Medulla oblongata (tissue), 1 donor: ENCODE measurements at regions not wholly inside any gene's neighbourhood (a gene's known extent, or its start where the extent isn't known, plus 50 kb on each side); places are given as distances from the start of the nearest gene placed in this dataset.

Source experiments
- DNase-seq: peaks from one replicate; pipeline ENCODE4 v3.0.0-alpha.2; 2015; ENCODE audit errors: extremely low spot score

GRCh38 chr1:221850470-221851187, 108.7 kb upstream of the DUSP10 start:
- DNase-seq = no peak

DNA sequence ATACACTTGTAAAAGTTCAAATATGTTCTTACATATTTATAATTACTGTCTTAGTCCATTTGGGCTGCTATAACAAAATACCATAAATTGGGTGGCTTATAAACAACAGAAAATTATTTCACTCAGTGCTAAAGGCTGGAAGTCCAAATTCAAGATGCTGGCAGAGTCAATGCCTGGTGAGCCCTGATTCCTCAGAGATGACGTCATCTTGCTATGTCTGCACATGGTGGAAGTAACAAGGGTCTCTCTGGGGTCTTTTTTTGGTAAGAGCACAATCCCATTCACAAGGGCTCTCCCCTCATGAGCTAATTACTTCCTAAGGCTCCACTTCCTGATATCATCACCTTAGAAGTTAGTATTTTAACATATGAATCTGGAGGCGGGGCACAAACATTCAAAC, 108.0 kb upstream of the DUSP10 start:
- DNase-seq = no peak

DNA sequence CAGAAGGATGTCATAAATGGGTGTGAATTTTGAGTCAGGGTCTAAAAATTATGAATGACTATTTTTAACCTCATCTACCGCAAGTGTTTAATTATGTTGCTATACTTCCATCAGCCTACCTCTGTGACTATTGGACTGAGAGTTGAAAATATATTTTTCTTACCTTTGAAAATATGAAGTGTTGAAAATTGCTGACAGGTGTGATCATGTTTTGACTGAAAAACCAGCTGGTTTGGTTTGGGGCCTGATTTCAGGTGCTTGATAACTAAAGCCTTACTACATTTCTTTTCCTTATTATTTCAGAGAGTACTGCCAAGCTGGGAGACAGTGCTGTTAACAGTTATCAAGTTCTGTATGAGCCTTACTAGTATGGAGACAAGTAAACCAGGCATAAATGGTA, 107.2 kb upstream of the DUSP10 start:
- no peak for DNase-seq

- DNase-seq = no peak
Measured at GRCh38 chr1:221847676-221848075, 105.8 kb upstream of the DUSP10 start.

GRCh38 chr1:221845650-221846371, 103.9 kb upstream of the DUSP10 start:
- DNase-seq = peak; percentile 4

DNA sequence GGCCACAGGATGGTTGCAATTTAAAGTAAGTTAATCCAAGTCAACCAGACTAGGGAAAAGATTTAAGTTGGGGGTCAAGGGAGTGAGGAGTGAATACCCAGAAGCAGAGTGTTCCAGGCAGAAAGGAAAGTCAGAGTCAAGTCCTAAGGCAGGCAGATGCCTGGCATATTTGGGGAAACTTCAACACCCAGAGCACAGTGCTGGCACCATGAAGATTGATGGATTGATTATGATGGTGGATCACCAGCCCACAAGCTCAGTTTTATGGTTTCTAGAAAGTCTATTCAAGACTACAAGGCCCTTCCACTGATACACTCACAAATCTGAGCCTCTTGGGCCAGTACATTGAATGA, 100.1 kb upstream of the DUSP10 start:
- DNase-seq = no peak

- DNase-seq = no peak
Measured at GRCh38 chr1:221841251-221841982, 99.5 kb upstream of the DUSP10 start.

DNA sequence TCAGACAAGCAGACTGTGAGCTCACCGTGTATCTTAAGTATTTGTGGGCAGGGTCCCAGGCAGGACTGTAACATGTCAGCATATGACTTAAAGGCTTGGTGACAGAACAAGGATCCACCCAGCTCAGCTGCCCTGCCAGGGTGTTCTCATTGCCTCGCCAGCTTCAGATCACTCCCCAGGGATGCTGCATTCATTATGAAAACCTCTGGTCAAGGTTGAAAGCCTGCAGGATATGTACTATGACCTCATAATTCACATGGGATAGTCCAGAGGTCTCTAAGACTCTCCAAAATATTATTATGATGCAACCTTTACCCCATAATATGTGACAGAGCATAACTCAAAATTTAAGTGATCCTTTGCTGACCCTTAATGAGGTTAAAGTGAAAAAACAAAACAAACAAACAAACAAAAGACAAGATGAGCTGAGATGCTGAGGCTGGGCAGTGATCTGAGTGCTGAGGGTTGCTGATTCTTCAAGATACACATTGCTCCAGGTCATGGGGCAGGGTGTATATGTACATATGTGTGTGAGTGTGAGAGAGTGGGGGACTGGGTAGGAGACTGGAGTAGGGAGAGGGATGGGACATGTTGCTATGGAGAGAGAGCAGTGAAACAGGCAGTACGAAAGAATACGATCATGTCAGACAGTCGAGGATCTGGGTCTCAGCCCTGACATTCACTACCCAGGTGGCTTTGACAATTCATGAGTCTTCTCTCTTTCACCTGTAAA, 98.8 kb upstream of the DUSP10 start:
- no peak for DNase-seq

DNA sequence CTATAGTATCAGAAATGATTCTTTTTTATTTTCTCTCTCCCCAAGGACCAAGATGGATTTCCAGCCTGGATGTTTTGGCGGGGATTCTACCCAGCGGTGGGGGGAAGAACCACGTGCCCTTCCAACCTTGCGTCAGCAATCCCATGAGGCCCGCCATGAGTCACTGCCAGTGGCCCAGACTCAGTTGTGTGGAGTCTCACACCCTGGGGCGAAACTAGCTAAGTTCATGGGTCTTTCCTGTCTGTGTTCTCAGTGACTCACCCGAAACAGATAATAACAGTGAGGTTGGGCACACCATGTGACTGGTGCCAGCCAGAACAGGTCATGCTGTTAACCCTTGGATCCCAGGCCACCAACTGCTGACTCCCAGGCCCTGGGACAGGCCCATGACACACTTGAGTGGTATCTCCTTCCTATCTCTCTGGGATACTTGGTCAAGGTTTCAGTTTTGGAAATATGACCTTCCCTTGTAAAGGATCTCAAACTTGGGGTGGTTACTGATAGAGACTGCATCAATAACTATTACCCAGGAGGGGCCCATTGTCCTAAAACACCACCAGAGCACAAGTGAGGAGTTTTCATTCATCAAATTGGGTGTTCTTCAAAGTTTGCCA, 98.0 kb upstream of the DUSP10 start:
- DNase-seq = no peak

GRCh38 chr1:221839321-221839720, 97.4 kb upstream of the DUSP10 start:
- no peak for DNase-seq

GRCh38 chr1:221837896-221838295, 96.0 kb upstream of the DUSP10 start:
- DNase-seq = no peak

- DNase-seq = no peak
Measured at GRCh38 chr1:221834698-221835513, 93.0 kb upstream of the DUSP10 start.

DNA sequence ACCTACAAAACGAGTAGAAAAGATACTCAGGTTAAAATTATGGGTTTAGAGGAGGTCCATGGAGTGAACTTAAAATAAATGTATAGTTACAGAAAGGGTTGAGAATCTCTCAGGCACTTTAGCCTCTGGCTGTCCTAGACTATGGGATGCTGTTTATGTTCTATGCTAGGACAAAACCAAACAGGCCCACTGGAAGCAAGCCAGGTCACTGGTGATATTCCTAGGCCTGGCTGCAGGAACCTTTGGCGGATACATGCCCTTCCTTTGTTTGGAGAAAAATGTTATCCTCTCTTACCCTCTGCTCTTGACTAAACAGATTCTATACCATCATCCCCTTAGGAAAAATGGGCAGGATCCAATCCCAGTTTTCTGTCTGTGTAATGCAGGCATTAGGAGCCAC, 90.7 kb upstream of the DUSP10 start:
- no peak for DNase-seq

DNA sequence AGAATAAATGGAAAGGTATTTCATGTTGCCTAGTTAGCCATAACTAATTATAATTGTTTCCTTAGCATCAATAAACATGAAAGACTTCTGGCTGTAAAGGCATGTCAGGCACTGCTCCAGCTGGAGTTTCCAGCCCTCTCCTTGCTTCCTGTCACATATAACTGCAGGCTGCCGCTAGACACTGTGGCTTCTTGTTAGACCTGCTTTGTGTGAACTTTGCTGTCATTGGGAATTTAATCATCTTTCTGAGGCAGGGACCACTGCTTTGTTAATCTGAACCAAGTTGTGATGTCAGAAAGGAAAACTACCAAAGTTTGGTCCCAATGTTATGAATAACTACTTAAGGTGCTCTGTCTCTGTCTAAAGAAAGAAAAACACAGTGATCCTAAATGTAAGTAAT, 90.3 kb upstream of the DUSP10 start:
- no peak for DNase-seq

DNA sequence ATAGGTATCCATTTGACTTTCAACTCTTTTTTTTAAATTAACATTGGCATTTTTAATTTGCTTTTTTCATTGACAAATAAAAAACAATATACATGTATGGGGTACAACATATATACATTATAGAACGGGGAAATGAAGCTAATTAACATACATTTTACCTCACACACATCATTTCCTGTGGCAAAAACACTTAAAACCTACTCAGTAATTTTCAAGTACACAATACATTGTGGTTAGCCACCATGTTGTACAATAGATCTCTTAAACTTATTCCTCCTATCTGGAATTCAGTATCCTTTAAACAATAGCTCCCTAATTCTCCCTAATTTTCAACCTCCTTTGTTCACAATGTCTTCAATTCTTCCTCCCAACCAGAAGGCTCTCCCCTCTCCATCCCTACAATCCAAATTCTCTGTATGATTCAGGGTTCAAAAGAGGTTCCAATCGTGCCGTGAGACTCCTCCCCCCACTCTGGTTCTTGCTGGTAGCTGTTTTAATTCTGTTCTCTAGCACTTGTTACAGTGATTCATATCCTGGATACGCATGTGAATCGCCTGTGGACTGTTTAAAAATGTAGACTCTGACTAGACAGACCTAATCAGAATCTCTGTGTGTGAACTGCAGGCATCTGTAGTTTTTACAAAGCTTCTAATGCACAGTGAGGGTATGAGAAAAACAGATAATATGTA, 87.6 kb upstream of the DUSP10 start:
- no peak for DNase-seq

DNA sequence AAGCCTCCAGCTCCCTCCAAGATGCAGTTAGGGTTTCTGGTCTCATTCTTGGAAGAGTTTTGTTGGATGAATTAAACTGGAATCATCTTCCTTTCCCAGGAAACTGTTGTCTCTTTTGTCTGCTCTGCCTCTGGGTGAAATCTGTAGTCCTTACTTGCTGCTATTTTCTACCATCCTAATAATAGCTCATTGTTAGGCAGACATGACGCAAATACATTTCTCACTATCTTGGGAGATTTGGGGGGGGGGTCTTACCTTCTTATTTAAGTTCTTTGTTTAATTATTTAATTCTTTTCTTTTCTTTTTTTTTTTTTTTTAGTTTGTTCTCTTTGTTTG, 85.4 kb upstream of the DUSP10 start:
- DNase-seq = no peak

- DNase-seq = no peak
Measured at GRCh38 chr1:221824909-221825308, 83.0 kb upstream of the DUSP10 start.

GRCh38 chr1:221824025-221824424, 82.1 kb upstream of the DUSP10 start:
- DNase-seq = no peak

DNA sequence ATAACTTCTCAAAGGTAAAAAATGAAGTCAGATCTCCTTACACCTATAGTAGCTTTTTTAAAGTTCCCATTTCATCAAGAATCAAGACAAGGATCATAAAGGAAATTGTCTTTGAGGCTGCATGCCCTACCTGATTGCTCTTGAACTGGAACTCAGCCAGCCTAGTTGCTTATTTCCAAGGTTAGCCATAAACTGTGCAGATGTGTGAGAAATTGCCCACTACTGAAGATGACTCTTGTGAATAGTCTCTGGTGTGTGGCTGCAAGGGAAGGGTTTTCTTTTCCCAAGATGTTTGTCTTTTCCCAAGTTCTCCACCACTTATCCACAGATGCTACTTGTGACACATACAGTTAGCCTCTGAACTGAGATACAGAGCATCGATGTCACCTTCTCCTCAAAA, 81.7 kb upstream of the DUSP10 start:
- DNase-seq = no peak

DNA sequence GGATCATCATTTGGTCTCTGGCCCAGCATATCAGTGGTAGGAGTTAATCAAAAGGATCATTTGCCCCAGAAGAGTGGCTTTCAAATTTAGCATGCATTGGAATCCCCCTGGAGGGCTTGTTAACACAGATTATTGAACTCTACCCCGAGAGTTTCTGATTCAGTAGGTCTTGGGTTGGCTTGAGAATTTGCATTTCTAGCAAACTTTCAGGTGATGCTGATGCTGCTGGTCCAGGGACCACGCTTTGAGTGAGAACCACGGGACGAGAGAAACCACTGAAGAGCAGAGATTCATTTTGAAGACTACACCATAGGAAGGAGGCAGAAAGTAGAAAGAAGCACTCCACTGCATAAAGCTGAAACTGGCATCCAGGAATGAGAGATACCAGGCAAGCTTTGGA, 81.3 kb upstream of the DUSP10 start:
- no peak for DNase-seq

DNA sequence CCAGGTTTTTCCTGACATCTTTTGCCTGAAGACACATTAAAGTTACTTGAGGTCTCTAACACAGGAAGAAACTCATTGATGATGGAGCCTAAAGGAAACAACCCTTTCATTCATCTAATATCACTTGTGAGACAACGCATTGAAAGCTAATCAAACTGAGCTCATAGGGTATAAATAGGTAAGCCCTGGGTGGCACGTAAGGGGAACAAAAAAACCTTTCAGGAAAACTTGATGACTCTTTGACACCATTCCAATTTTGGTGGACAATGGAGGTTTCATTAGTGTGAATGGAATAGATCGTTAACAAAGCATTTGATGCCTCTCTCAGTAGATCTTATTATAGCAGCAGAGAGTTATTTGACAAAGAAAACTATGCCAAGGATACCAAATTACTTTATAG, 80.7 kb upstream of the DUSP10 start:
- DNase-seq = no peak
